HG02840 (cell line): ENCODE measurements at regions not wholly inside any gene's neighbourhood (a gene's known extent, or its start where the extent isn't known, plus 50 kb on each side); places are given as distances from the start of the nearest gene placed in this dataset.
A peak's percentile ranks its signal among the peaks of the same experiment; 100 is the strongest.

Source experiments
- ATAC-seq: cut with Tn5 transposase; IDR thresholded peaks from one replicate; pipeline ENCODE4 v1.9.1; 2021; ENCODE audit warnings: mild to moderate bottlenecking, moderate library complexity, moderate number of reproducible peaks; ENCODE audit not compliant: unreplicated experiment, low FRiP score

- ATAC-seq = no peak
Measured at GRCh38 chr7:50210706-50211115, 93.8 kb upstream of the IKZF1 start.

DNA sequence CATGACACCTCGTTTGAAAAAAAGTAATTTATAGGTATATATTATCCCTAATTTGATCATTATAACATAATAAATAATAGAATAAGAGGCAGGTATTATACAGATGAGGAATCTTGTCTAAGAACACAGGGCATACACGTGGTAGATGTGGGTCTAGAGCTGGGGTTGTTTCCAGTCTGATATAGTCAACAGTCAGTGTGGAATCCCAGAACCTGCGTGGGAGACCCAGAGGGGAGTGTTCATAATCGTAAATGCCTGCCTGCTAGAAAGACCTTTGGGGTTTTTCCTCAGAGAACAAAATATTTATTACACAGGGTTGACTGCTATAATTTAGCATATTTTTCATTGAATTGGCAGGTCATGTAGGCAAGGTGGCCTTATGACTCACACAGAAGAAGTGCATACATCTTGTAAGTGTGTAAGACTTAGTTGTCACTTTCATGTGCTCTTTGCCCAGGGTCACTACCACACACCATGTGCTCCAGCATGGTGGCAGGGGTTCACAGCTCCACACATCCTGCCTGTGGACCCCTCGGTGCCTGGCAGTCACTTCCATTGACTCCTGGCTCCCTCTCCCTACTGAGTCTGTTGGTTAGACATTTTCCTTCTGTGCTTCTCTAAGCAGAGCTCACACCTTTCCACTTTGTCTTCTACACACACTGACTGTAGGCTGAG, 94.9 kb upstream of the IKZF1 start:
- no peak for ATAC-seq

GRCh38 chr7:50208378-50208982, 96.0 kb upstream of the IKZF1 start:
- no peak for ATAC-seq

GRCh38 chr7:50207686-50208255, 96.7 kb upstream of the IKZF1 start:
- no peak for ATAC-seq

DNA sequence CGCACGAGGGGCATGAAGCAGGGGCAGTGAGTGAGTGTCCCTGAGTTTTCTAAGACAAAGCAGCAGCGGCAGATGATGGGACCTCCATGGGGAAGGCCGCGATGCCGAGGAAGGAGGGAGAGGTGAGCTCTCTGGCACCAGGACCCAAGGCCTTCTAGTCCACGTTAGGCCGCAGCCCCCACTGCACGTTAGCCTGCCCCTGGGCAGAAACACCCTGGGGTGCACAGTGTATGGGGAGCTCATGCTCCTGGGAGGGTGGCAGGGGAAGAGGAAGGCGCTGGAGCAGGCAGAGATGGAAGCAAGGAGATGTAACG, 97.3 kb upstream of the IKZF1 start:
- ATAC-seq = no peak

DNA sequence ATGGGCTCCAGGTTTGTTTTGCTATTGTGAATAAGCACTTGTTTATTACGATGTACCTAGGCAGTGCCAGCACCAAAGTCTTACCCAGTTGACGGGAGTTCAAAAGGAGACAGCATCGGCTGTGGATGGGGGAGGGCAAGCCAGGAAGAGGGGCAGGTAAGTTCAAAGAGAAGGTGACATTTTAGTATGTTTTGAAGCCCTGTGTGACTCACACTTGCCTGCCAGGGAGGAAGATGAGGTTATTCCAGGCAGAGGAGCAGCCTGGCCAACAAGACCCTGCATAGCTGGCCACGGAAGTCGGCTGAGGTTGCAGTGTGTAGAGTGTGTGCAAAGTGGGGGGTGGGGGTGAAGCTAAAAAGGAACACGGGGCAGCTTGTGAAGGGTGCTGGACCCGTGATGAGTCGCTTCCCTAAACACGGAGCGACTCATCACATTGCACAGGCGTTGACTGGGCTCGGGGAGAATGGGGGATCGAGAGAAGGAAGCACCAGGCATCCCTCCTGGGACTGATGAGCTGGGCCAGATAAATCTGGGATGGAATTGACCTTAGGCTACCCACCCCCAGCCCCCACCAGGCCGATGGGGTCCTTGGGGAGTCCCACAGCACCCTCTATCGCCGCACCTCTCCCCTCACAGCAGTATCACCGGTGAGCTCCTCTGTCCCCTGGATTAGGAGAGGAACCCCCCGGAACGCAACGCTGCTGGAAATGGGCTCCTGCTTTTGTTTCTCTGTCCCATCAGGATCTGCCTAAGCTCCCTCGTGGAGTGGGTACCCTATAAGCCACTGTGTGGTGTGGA, 97.9 kb upstream of the IKZF1 start:
- ATAC-seq = no peak

DNA sequence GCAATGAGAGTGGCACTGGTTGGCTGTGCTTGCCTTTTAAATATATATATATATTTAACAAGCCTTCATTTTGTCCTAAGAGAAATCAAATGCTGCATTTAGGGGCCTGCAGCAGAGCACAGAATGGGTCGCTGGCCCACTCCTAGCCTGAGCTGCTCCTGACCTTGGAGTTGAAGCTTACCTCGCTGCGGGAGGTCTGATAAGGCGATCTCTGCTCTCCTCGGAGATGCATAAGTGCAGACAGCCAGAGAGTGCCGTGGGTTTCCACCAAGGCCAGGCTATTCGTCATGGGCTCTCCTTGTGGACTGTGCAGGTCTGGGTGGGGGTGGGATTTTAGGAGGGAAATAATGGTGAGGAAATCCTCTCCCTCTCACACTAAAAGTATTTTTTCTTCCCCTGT, 99.5 kb upstream of the IKZF1 start:
- no peak for ATAC-seq

GRCh38 chr7:50204581-50204980, 99.9 kb upstream of the IKZF1 start:
- no peak for ATAC-seq

DNA sequence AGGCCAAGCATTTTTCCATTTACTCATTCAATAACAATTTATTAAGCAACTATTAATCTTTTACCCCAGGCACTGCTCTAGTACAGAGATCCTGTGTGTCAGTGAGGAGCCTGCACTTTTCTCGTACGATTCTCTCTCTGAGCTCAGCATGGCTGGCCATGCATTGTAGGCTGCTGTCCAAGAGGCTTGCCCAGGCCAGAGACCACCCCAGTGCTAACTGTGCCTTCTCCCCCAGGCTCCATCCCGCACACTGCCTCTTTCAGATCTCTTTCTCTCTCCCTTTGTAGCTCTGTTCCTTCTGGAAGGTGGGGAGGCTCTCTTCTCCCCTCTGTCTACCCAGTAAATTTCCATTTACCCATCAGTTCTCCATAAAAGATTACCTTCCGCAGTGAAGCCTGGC, 101.0 kb upstream of the IKZF1 start:
- ATAC-seq = no peak

- no peak for ATAC-seq
Measured at GRCh38 chr7:50202052-50202555, 102.4 kb upstream of the IKZF1 start.

- ATAC-seq = no peak
Measured at GRCh38 chr7:50199824-50200223, 104.7 kb upstream of the IKZF1 start.

DNA sequence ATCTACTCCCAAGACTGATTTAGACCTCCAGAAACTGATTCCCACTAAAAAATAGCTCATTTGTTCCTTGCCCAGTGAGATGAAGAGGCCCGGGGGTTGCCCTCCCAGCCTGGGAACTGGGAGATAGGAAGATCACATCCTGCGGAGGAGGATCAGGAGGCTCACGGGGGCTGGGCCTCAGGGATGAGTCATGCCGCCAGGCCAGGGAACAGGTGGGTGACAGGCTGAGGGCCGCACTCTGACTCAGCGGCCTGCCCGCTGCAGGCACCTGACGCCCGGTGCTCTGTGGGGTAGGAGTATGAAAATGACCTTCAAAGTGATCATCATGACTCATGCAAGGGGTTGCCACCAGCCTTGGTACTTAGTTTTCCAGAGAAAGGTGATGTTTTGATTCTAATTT, 104.5 kb upstream of the ZPBP start:
- peak; percentile 57 for ATAC-seq

DNA sequence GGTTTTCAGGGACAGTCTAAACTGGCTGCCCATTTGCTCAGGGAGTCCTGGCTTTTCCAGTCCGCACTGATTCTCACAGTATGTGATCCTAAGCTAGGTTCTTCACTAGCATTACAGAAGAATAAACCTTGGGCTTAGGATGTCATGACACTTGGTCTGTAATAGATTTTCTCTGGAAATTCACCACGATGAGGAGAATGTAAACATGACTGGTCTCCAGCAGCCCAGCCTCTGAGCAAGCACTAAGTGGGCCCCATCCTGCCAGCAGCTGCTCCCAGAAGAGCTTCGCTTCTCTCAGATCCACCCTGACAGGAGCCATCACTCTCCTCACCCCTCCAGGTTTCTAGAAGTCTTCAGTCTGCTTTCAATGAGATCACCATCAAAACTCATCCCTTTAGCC, 103.7 kb upstream of the ZPBP start:
- no peak for ATAC-seq

- no peak for ATAC-seq
Measured at GRCh38 chr7:50190776-50191175, 97.7 kb upstream of the ZPBP start.

GRCh38 chr7:50189371-50189770, 96.3 kb upstream of the ZPBP start:
- no peak for ATAC-seq

DNA sequence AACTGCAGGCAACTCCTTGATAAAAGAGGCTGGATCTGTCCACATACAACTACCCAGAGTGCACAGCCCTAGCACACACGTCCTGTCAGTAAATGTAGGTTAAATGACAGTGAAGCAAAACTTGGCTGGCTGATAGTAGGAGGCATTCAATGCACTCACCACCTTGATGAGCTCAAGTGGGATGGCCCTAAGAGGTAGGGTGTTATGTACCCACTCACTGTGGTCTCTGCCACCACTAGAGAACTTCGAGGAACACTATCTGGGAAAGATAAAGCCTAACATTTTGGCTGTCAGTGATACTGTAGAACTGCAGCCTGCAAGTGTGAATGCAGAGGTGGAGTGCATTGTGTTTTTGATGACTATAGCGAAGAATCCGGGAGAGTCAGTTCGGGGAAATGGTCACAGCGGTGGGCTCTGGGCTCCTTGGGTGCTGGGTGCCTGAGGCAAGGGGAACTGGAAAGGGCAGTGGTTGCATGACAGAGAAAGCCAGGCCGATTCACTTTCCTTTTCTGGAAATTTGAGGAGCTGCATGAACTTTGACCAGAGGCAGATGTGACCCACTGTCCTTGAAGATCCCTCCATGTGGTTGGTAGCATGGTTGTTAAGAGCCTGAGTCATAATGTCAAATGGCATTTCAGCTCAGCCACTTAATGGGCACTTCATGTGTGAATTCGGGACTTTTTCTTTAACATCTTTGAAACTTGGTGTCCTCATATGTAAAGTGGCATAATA, 93.1 kb upstream of the ZPBP start:
- no peak for ATAC-seq

DNA sequence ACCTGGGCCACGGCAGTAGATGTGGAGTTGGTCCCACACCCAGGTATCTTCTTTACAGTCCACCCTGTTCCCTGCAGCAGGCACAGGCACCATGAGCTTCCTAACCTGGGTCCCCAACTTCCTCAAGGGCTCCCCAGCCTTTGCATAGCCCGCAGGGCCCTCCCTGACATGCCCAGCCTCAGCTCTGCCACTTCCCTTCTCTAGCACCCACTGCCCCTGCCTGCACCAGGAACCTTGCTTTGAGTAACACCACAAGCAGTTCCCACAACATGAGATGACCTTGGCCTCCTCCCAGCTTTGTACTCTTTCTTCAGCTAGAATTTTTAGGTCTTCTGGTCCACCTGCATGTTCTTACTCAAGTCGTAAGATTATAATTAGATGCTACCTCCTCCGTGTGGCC, 92.2 kb upstream of the ZPBP start:
- ATAC-seq = no peak

DNA sequence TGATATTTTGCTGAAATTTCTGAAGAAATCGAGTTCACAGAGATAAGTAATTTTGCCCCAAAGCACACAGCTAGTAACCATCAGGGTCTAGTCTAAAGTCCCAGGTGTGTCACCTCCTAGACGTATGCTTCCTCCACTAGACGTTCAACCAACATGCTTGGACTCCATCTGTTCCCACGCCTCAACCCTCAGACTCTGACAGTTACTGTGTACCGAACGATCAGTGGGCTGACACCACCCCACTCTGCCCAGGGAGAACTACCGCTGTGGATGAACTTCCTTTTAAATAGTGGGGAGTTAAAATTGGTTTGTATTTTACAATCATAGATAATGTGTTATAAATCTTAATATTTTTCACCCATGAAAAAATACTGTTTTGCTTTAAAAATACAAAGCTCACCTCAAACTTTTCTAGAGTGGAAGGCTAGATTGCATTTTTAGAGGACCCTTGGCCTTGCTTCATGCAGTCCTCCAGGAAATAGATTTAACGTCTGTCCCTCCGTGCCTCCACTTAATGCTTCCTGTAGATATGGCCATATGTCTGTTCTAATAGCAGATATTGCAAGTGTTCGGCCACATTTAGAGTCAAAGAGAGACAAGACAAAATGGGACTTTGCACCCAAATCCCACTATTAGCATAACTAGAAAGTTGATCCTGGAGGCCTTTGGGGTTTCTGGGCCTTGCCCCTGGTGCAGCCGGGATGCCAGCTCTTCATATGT, 91.4 kb upstream of the ZPBP start:
- no peak for ATAC-seq

DNA sequence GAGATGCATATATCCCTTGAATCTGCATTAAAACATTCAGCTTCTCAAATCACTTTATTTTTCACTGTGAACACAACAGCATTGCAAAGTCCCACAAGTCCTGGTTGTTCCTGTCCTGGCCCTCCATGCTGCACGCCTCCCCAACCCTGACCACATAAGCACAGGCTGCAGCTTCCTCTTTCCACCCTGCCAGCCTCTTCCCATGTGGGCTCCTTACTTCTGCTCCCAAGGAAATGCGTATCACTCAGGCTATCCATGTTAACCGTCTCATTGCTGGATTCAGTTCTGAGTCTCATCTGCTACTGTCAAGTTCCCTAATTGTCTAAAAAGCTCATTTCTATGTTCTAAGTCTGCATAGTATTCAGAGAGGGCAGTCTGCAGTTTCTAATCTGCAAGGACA, 89.7 kb upstream of the ZPBP start:
- ATAC-seq = no peak

DNA sequence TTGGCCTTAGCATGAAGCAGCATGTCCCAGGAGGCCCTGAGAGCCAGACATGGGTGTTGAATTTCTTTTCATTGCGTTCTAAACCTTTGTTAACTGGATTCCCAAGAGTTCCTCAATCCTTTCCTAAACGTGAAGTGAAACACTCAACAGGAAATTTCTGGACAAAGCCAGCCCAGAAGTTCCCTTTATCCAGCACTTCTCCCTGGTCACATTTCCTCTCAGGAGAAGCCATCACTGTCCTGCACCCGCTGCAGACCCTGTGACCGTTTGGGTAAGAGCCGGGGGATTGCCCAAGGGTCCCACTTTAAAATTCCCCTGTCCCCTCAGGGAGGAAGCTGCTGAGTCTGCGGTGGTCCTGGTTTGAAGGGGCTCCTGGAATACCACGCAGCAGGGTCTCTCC, 88.0 kb upstream of the ZPBP start:
- ATAC-seq = no peak
